ENCODE measurements at regions not wholly inside any gene's neighbourhood (a gene's known extent, or its start where the extent isn't known, plus 50 kb on each side); places are given as distances from the start of the nearest gene placed in this dataset.
"Not testable (repeated sequence)": the region's sequence is repeated elsewhere in the genome, so short reads cannot be mapped to it uniquely, and the experiment has no call there.

GRCh38 chr4:79623021-79623870, 215.2 kb upstream of the GK2 start:
- Histone ChIP-seq H3K4me3 (no peak overlapping the region), H3K27ac (peak overlapping the region in 1 of 21 experiments; percentile 23)

DNA sequence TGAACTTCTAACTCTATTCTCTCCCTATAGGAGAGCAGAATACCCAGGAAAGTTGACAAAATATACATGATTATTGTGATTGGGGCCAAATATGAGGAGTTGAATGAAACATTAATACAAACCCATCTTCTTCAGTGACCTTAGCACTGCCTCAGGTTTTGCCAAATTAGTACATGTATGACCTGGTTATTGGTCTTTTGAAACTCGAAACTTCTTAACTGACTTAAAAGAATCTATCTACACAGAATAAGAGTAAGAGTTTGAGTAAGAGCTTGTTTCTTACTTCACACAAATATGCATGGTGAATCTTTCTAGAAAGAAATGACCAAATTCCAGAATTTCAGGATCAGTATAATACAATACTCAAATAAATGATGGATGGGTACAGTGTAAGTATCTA, 213.0 kb upstream of the GK2 start:
- Histone ChIP-seq H3K4me3 (no peak overlapping the region), H3K27ac (no peak overlapping the region)

GRCh38 chr4:79620617-79621016, 212.6 kb upstream of the GK2 start:
- no peak overlapping the region for H3K4me3 ChIP-seq
- no peak overlapping the region for H3K27ac ChIP-seq

DNA sequence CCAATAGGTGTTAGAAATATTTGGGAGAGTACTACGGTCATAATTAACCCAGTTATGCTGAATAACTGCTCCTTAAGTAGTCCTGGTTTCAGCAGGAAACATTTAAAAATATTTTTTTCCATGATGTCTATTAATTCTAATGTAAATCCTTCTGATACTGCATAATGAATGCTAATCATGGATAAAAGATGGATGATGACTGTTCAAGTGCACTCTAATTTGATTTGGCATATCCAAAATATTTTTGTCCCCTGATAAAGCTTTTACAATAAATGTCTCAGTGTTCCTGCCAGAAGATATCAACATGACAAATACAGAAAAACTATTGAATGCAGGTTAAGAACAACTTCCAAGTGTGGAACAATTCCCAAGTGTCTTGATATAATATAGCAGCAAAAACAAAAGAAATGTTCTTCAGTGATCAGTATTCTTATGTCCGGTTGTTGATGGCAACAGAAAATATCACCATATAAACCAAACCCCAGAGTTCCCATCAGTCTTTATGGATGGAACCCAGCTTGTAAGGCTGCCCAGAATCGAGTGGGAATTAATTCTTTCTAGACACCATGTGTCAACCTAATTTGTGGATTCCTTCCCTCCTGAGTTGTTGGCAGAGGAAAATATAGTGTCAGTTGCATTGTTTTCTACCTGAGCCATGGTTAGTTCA, 205.4 kb upstream of the GK2 start:
- Histone ChIP-seq H3K4me3 (no peak overlapping the region), H3K27ac (no peak overlapping the region)

DNA sequence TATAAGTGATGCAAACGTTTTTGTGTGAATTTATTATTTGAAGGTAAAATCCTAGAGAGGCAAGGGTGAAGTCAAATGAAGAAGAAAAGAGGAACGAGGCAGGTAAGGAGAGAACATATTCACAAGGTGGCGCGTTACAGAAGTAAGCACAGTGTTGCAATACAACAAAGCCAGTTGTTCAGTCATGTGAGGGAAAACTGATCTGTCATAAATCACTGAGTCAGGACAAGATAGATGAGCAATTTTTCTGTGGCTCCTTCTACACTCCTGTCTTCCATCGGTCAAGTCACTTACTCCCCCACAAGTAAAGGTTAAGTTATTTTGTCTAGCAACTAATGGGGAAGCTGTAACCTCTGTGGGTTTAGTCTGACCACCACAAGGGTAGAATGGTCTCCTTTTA, 203.0 kb upstream of the GK2 start:
- H3K4me3 ChIP-seq, result no peak overlapping the region
- no peak overlapping the region for H3K27ac ChIP-seq

- H3K4me3 ChIP-seq, result no peak overlapping the region
- H3K27ac ChIP-seq, result no peak overlapping the region
Observed at GRCh38 chr4:79609817-79610216, 201.8 kb upstream of the GK2 start.

GRCh38 chr4:79607979-79608378, 200.0 kb upstream of the GK2 start:
- H3K27ac ChIP-seq, result no peak overlapping the region
- no peak overlapping the region for H3K4me3 ChIP-seq

- Histone ChIP-seq H3K27ac (no peak overlapping the region), H3K4me3 (no peak overlapping the region)
Observed at GRCh38 chr4:79604152-79604551, 196.1 kb upstream of the GK2 start.

DNA sequence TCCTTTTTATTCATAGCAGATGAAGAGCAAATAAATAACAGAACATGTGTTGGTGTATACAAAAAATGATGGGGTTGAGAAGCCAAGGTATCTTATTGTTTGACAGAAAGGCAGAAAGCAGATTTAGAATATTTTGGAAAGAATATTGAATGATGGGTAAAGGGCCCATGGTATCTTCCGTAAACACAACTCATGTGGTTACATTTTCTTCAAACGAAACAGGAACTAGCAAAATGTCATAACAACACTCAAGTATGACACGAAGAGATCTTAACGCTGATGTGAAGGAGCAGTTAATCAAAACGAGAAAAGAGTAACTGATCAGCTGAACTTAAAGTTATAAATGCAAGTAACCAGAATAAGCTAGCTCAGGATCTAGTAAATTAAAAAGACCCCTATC, 195.7 kb upstream of the GK2 start:
- H3K4me3 ChIP-seq, result no peak overlapping the region
- H3K27ac ChIP-seq, result no peak overlapping the region

DNA sequence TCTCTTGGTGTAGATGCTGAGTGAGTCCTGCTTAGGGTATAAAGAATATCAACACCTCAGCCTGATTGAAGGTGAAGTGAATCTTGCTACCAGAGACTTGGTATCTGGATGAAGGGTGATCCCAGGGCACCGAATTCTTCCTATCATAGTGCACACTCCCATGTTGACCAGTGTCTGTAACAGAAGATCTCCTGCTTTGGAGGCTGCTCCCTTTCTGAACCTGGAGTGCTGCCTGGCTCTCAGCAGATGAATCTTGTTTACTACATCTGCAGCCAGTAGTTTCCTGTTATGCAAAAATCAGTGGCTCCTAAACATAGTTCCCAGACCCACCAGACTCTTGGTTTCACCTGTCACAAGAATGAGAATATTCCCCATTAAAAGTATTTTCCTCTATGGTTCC, 191.7 kb upstream of the GK2 start:
- Histone ChIP-seq H3K27ac (peak overlapping the region in 1 of 21 experiments; percentile 8), H3K4me3 (no peak overlapping the region)

- H3K4me3 ChIP-seq, result no peak overlapping the region
- H3K27ac ChIP-seq, result no peak overlapping the region
Observed at GRCh38 chr4:79598801-79599200, 190.8 kb upstream of the GK2 start.

DNA sequence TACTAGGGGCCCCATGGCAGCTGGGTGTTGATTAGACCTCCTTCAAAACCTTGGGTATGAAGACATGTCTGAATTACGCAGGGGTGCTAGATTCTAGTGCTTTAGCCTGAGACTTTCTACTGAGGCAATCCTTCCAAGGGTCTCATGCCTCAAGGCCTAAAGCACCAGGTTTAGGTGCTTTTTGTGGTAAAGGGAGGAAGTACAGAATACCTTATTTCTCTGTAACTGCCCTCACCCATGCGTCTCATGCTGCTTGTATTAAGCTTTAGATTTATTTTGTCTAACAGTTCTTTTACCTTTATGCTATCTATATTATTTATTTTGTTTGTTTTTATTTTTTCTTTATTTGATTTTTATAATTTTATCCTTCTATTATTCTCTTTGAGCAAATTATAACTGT, 190.2 kb upstream of the GK2 start:
- Histone ChIP-seq H3K4me3 (no peak overlapping the region), H3K27ac (peak overlapping the region in 1 of 21 experiments; percentile 0)

GRCh38 chr4:79597266-79597665, 189.2 kb upstream of the GK2 start:
- H3K27ac ChIP-seq, result peak overlapping the region in 1 of 21 experiments; percentile 42
- no peak overlapping the region for H3K4me3 ChIP-seq

DNA sequence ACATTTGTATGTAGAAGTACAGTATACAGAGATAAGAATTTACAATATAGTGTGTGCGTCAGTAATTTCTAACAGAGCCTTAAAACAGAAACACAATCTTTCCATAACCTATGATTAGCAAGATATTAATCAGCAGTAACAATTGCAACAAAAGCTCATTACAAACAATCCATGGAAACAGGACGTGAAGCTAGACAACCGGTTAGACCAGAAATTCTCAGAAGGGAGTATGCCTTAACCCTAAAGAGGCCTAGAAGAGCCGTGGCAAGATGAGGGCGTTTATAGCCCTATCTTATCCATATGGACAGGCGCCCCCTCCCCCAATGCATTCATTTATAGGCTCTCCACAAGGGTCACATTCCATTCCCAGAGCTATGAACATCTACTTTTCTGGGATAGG, 184.2 kb upstream of the GK2 start:
- H3K27ac ChIP-seq, H3K4me3 ChIP-seq: not testable (repeated sequence)

DNA sequence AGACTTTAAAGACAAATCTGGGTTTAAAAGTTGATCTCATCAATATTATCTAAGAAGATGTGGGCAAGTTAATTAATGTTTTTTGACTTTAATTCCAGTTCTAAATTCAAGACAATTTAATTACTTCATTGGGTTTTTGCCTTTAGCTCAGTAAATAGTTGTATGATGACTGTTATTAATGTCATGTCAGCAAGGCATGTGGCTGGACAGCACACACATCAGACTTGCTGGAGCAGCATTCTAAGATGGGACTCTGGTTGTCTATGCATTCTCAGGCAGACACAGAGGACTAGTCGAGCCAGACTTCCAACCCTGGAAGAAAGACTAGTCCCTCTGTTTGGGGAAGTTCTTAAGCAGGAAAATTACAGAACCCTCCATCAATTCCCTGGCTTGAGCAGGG, 180.7 kb upstream of the GK2 start:
- no peak overlapping the region for H3K27ac ChIP-seq

DNA sequence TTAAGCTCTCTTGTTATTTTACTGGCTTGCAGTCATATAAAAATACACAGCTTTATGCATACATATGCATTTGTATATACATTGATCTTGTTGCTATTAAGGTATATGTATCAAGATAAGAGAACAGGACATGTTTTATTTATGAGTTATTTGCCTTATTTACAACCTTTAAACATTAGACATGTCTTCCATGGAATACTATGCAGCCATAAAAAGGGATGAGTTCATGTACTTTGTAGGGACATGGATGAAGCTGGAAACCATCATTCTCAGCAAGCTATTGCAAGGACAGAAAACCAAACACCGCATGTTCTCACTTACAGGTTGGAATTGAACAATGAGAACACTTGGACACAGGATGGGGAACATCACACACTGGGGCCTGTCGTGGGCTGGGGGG, 179.2 kb upstream of the GK2 start:
- not testable (repeated sequence) for H3K27ac ChIP-seq, H3K4me3 ChIP-seq

More for the DNA sequence above, 180.7 kb upstream of the GK2 start:
- no peak overlapping the region for H3K4me3 ChIP-seq

DNA sequence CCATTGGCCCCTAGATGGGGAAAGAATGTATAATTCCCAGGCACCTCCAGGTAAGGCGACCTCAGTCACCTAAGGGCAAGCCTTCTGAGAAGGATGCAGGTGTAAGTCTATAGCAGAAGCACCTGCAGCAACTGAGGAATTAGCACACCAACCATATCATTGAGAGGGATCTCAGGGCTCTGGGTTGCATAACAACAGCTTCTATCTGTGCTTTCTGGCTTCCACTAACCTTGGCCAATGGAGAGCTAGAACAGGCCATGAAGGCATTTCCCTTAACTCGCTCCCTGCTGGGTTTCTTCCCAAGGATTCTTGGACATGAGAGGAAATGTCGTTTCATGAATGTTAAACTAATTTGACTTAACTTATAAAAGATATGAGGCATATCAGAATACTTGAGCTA, 177.8 kb upstream of the GK2 start:
- H3K27ac ChIP-seq, result no peak overlapping the region
- H3K4me3 ChIP-seq, result no peak overlapping the region

DNA sequence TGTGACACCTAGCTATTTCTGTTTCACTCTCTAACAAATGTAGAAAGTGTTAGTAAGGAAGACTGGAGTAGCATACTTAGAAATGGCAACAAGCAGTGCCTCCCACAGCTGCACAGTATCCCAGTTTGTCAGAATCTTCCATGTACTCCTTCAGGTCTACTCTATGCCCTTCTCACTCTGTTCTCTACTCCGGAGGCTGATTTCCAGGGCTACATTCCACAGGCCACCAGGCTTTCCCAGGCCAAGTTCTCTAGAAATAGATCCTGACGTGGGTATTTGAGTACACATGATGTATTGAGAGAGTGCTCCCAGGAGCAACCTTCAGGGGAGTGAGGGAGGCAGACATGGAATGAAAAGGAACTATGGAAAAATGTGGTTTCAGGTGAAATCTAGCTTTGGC, 177.3 kb upstream of the GK2 start:
- H3K27ac ChIP-seq, result no peak overlapping the region
- no peak overlapping the region for H3K4me3 ChIP-seq

DNA sequence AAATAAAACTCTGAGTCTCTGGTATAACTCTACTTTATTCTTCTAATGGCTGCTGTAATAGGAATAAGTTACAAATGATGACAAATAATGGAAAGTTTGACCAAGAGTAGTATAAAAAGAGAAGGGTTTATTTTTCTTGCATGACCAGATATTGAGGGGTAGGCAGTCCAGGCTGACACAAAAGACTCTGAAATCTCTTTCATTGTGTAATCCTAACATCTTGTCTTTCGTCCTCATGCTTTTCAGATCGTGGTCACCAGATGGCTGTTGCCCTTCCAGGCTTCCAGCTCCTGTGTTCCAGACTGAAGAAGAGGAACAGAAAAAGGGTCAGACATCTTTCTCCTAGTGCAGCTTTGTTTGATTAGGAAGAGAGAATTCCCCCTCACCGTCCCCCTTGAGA, 176.9 kb upstream of the GK2 start:
- Histone ChIP-seq H3K4me3 (no peak overlapping the region), H3K27ac (no peak overlapping the region)

DNA sequence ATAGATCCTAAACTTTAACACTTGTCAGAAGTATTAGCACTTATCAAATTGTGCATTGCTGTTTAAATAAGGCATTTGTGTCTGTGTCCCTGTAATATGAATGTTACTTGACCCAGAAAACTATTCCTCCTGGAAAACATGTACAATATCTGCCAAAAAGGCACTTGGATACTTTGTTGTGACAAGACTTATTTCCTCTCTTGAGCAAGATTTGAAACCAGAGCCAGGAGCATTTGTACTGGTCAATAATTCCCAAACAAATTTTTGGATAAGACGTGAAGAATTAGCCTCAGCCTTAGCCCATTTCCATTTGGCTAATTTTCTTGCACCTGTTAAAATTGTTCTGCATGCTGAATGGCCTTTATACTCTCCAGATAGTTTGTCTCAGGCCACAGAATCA, 176.3 kb upstream of the GK2 start:
- Histone ChIP-seq H3K27ac (no peak overlapping the region), H3K4me3 (no peak overlapping the region)

DNA sequence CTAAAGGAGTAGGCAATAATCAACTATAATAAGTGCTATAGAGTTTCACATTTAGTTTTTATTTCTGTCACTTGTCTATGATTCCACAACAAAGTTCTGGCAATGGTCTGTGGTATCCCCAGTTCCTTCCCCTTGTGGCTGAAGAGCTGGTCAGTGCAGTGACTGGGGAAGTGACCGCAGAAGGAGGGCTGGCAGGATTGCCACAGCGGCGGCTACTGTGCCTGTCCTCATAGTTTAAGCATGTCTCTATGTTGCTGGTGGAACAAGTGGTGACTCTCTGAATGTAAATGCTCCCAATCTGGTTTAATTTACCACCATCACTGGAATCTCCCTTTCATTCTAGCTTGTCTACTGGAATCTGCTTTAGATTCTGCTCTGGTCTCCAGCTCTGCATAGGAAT, 170.6 kb upstream of the GK2 start:
- H3K4me3 ChIP-seq, result no peak overlapping the region
- no peak overlapping the region for H3K27ac ChIP-seq

GRCh38 chr4:79576429-79576753, 168.4 kb upstream of the GK2 start:
- peak overlapping the region in 2 of 21 experiments; percentile 15 to 27 for H3K27ac ChIP-seq
- no peak overlapping the region for H3K4me3 ChIP-seq
